ENCODE measurements at regions not wholly inside any gene's neighbourhood (a gene's known extent, or its start where the extent isn't known, plus 50 kb on each side); places are given as distances from the start of the nearest gene placed in this dataset.
A peak's percentile ranks its signal among the peaks of the same experiment; 100 is the strongest.
"Not testable (repeated sequence)": the region's sequence is repeated elsewhere in the genome, so short reads cannot be mapped to it uniquely, and the experiment has no call there.

DNA sequence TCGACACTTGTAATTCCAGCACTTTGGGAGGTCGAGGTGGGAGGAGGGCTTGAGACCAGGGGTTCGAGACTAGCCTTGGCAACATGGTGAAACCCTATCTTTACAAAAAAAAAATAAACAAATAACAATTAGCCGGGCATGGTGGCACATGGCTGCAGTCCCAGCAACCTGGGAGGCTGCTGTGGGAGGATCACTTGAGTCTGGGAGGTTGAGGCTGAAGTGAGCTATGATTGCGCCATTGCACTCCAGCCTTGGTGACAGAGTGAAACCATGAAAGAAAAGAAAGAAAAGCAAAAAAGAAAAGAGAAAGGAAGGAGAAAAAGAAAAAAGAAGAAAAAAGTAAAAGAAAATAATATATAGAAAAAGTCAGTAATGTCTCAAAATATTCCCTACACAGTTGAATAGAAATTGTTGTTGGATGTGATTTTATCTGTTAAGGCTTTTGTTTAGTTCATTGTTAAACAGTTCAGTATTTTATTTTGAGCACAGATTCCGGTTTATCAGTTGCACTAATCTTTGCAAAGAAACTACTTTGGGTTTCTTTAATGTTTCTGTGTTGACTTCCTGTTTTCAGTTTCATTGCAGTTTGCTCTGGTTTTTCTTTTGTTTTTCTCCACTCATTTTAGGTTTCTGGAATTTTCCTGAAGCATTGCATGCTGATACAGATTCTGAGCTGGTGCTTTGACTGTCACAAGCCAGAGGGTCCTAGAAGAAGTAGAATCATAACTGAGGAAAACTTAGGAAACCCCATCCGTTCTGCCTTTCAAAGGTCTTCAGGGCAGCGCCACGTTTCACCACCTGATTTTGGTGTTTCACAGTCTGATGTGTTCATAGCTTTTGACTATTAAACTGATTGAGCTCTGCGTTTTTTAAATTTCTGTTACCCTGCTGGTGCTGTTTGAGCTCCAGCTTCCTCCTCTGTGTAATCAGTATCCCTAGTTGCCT, 378.6 kb upstream of the AMELY start:
- no peak for DNase-seq
- no peak for TF ChIP-seq CTCF (IDR thresholded peaks at IDR 0.05)
- no peak for TF ChIP-seq POLR2A (IDR thresholded peaks at IDR 0.05)
- intact Hi-C loops (cut with DNase I) = no loop called here
- Histone ChIP-seq H3K27me3 (no peaks in the 10 kb centered on the region), H3K4me3 (replicated peaks in 1 of 3) (no peak overlapping the region), H3K4me1 (no peaks in the 10 kb centered on the region), H3K36me3 (no peaks in the 10 kb centered on the region), H3K9me3 (no peaks in the 10 kb centered on the region), H3K27ac (no peak overlapping the region)
- WGBS, 2 donors = 69 to 82% methylated on average over 8 to 10 of the region's 10 CpGs

- Histone ChIP-seq H3K4me1 (no peaks in the 10 kb centered on the region), H3K9me3 (no peaks in the 10 kb centered on the region), H3K36me3 (no peaks in the 10 kb centered on the region), H3K27me3 (no peaks in the 10 kb centered on the region), H3K27ac (no peak overlapping the region), H3K4me3 (replicated peaks in 1 of 3) (no peak overlapping the region)
- TF ChIP-seq CTCF (IDR thresholded peaks at IDR 0.05) (no peak), POLR2A (IDR thresholded peaks at IDR 0.05) (no peak)
- WGBS, 2 donors = 83% methylated on average over 5 of the region's 5 CpGs; no CpG with 5 or more reads in 1 of the 2 donors
- intact Hi-C loops (cut with DNase I) = no loop called here
- peak in 1 of 2 donors; percentile 6 for DNase-seq
Observed at GRCh38 chrY:7288611-7289010, 377.1 kb upstream of the AMELY start.

- H3K27me3 ChIP-seq; intact Hi-C loops (cut with DNase I); H3K36me3 ChIP-seq; H3K4me3 ChIP-seq (replicated peaks in 1 of 3); H3K4me1 ChIP-seq; H3K9me3 ChIP-seq; H3K27ac ChIP-seq; DNase-seq: not testable (repeated sequence)
- 75 to 80% methylated on average over 1 to 2 of the region's 2 CpGs for WGBS, 2 donors
Observed at GRCh38 chrY:7287963-7288362, 376.4 kb upstream of the AMELY start.

GRCh38 chrY:7285388-7285787, 373.8 kb upstream of the AMELY start:
- no peaks in the 10 kb centered on the region for H3K27me3 ChIP-seq
- H3K4me3 ChIP-seq (replicated peaks in 1 of 3) = no peak overlapping the region
- TF ChIP-seq POLR2A (IDR thresholded peaks at IDR 0.05) = no peak
- TF ChIP-seq CTCF (IDR thresholded peaks at IDR 0.05) = no peak
- H3K36me3 ChIP-seq = no peaks in the 10 kb centered on the region
- WGBS, 2 donors = 95 to 100% methylated on average over 2 of the region's 2 CpGs
- H3K4me1 ChIP-seq = no peaks in the 10 kb centered on the region
- no peak overlapping the region for H3K27ac ChIP-seq
- DNase-seq = no peak
- no peaks in the 10 kb centered on the region for H3K9me3 ChIP-seq
- intact Hi-C loops (cut with DNase I) = no loop called here

GRCh38 chrY:7283001-7283400, 371.4 kb upstream of the AMELY start:
- no peaks in the 10 kb centered on the region for H3K27me3 ChIP-seq
- H3K27ac ChIP-seq = no peak overlapping the region
- WGBS, 2 donors = 73 to 74% methylated on average over 3 to 6 of the region's 6 CpGs
- no peak for TF ChIP-seq POLR2A (IDR thresholded peaks at IDR 0.05)
- TF ChIP-seq CTCF (IDR thresholded peaks at IDR 0.05) = no peak
- no peak for DNase-seq
- no peaks in the 10 kb centered on the region for H3K36me3 ChIP-seq
- intact Hi-C loops (cut with DNase I) = no loop called here
- no peak overlapping the region for H3K4me3 ChIP-seq (replicated peaks in 1 of 3)
- H3K9me3 ChIP-seq = no peaks in the 10 kb centered on the region
- H3K4me1 ChIP-seq = no peaks in the 10 kb centered on the region

DNA sequence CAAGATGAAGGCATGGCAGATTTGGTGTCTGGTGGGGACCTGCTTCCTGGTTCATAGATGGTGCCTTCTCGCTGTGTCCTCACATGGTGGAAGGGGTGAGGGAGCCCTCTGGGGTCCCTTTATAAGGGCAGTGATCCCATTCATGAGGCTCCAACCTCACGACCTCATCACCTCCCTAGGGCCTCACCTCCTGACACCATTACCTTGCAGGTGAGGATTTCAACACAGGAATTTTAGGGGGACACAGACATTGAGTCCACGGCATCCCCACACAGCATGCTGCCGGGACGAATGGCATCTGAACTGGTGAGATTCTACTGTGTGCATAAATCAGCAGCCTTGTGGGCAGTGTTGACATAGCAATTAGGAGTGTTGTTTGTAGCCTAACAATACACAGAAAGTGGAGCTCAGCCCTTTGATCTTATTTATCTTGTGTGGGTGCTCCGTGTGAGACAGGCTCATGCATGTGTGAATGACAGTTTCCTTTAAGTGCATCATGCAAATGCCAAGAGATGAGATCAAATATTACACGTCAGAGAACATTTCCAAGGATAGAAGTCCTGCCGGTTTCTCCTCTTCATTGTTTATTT, 368.7 kb upstream of the AMELY start:
- not testable (repeated sequence) for H3K36me3 ChIP-seq

More for the DNA sequence above, 368.7 kb upstream of the AMELY start:
- H3K9me3 ChIP-seq; H3K27me3 ChIP-seq; H3K4me1 ChIP-seq; H3K27ac ChIP-seq; intact Hi-C loops (cut with DNase I); H3K4me3 ChIP-seq (replicated peaks in 1 of 3); DNase-seq: not testable (repeated sequence)
- WGBS, 2 donors = 61 to 64% methylated on average over 3 to 7 of the region's 8 CpGs
